ENCODE measurements at regions not wholly inside any gene's neighbourhood (a gene's known extent, or its start where the extent isn't known, plus 50 kb on each side); places are given as distances from the start of the nearest gene placed in this dataset.

DNA sequence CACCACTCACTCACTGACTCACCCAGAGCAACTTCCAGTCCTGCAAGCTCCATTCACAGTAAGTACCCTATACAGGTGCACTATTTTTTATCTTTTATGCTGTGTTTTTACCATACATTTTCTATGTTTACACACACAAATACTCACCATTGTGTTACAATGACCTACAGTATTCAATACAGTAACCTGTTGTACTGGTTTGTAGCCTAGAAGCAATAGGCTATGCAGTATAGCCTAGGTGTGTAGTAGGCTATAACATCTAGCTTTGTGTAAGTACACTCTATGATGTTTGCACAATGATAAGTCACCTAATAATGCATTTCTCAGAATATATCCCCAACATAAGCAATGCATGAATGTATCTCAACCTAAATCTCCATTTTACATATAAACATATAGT is 541.1 kb downstream of the NR2F1-AS1 start:
- POLR2A ChIA-PET = no interaction called here
- FAIRE-seq = no peak

More for the DNA sequence above, 541.1 kb downstream of the NR2F1-AS1 start:
- Histone ChIP-seq H3K79me2 (ENCODE audit: control insufficient read depth, insufficient read depth, low read length) (no peaks in the 10 kb centered on the region), H3K9ac (replicated peaks; ENCODE audit: extremely low read depth, insufficient read depth, low read length) (no peak overlapping the region), H3K27me3 (ENCODE audit: control insufficient read depth in 2 of 2, insufficient read depth in 2 of 2, low read length in 2 of 2) (no peaks in the 10 kb centered on the region), H3K9me1 (replicated peaks; ENCODE audit: control insufficient read depth, extremely low read depth, insufficient read depth, low read length) (no peaks in the 10 kb centered on the region), H4K20me1 (replicated peaks; ENCODE audit: control insufficient read depth, extremely low read depth, insufficient read depth, low read length) (no peaks in the 10 kb centered on the region), H3K4me3 (replicated peaks in 1 of 3; ENCODE audit: insufficient read depth in 1 of 3, low read depth in 1 of 3, low read length in 3 of 3) (no peak overlapping the region), H2AFZ (ENCODE audit: low read depth, low read length) (no peak overlapping the region), H3K4me2 (ENCODE audit: insufficient read depth, low read length) (no peak overlapping the region), H3K4me1 (ENCODE audit: control insufficient read depth, extremely low read depth, insufficient read depth, low read length) (no peaks in the 10 kb centered on the region), H3K9me3 (replicated peaks; ENCODE audit: control insufficient read depth, insufficient read depth, low read length) (no peaks in the 10 kb centered on the region), H3K36me3 (ENCODE audit: control insufficient read depth in 2 of 2, extremely low read depth in 1 of 2, insufficient read depth in 2 of 2, low read length in 2 of 2) (no peaks in the 10 kb centered on the region), H3K27ac (ENCODE audit: insufficient read depth, low read depth, low read length) (no peak overlapping the region)
- TF ChIP-seq, protein P1, sequence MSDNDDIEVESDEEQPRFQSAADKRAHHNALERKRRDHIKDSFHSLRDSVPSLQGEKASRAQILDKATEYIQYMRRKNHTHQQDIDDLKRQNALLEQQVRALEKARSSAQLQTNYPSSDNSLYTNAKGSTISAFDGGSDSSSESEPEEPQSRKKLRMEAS (IDR thresholded peaks at IDR 0.05; ENCODE audit: insufficient read depth, insufficient read length) = no peak
- TF ChIP-seq MYC (IDR thresholded peaks at IDR 0.05; ENCODE audit: low read depth, low read length) = no peak
- TF ChIP-seq JUN (IDR thresholded peaks at IDR 0.05; ENCODE audit: borderline replicate concordance, insufficient read depth, insufficient read length, low read depth) = no peak
- TF ChIP-seq POLR2A (IDR thresholded peaks at IDR 0.05; ENCODE audit: low read depth, low read length) = no peak
- no peak for TF ChIP-seq GATA2 (IDR thresholded peaks at IDR 0.05; ENCODE audit: insufficient read depth, insufficient read length, low read depth, low read length)
- TF ChIP-seq, protein P2, sequence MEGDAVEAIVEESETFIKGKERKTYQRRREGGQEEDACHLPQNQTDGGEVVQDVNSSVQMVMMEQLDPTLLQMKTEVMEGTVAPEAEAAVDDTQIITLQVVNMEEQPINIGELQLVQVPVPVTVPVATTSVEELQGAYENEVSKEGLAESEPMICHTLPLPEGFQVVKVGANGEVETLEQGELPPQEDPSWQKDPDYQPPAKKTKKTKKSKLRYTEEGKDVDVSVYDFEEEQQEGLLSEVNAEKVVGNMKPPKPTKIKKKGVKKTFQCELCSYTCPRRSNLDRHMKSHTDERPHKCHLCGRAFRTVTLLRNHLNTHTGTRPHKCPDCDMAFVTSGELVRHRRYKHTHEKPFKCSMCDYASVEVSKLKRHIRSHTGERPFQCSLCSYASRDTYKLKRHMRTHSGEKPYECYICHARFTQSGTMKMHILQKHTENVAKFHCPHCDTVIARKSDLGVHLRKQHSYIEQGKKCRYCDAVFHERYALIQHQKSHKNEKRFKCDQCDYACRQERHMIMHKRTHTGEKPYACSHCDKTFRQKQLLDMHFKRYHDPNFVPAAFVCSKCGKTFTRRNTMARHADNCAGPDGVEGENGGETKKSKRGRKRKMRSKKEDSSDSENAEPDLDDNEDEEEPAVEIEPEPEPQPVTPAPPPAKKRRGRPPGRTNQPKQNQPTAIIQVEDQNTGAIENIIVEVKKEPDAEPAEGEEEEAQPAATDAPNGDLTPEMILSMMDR (IDR thresholded peaks at IDR 0.05; ENCODE audit: extremely low read depth in 1 of 2, insufficient read depth in 1 of 2, low read depth in 1 of 2, low read length in 2 of 2) = no peak
- no peak for TF ChIP-seq EZH2 (IDR thresholded peaks at IDR 0.05; ENCODE audit: borderline replicate concordance, low read depth, low read length, severe bottlenecking)
- no peak for TF ChIP-seq POLR2AphosphoS5 (IDR thresholded peaks at IDR 0.05; ENCODE audit: insufficient read depth, low read depth, low read length)
- dilution Hi-C loops (cut with MboI; ENCODE audit: extremely low pct_ligation_motif_present, low sequenced_read_pairs) = no loop called here
- intact Hi-C loops (cut with micrococcal nuclease) = no loop called here
- CTCF ChIA-PET = no interaction called here
- DNase-seq (ENCODE audit: low read depth, low spot score) = no peak
- no TSS peak for BruUV-seq (replicated peaks)

Data from endothelial cell of umbilical vein (primary cell).